NOMO-1 treated with dmso at 0.1 percent for 144 hours (cell line): ENCODE measurements at regions not wholly inside any gene's neighbourhood (a gene's known extent, or its start where the extent isn't known, plus 50 kb on each side); places are given as distances from the start of the nearest gene placed in this dataset.

Source experiments
- DNase-seq: peaks from one replicate; lab custom pipeline; 2025; ENCODE audit not compliant: unreplicated experiment; lab: John Stamatoyannopoulos, UW

DNA sequence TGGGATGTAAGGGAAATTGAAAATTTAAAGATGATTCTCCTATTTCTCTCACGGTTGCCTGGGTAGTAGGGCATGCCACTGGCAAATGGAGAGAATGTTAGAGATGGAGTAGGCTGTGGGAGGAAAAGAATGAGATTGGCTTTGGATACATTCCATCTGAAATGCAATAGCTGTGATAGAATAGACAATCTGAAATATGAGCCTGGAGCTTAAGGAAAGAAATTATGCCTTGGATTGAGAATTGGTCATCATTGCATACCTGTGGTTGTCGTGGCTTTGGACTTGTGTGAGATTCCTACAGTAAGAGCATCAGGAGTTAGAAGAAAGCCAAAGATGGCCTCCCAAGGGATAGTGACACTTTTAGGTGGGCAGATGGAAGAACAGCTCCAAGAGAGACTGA, 305.1 kb upstream of the SLC10A2 start:
- DNase-seq: no peak

DNA sequence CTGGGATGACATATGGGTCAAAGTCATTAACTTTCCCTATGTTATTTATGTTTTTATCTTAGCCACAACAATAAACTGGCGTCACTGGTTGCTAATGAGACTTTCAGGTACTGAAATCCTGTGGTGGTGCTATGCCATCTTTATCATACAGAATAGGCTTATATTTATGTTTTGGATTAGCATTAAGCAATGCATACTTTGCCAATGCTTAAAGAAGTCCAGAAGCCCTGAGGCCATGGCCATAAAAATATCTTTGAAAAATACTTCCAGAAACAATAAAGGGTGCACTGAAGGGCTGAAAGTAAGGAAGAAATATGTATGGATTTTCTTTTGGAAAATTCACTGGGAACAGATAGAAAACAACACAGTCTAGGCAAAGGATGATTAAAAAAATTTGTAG, 304.6 kb upstream of the SLC10A2 start:
- no peak for DNase-seq

DNA sequence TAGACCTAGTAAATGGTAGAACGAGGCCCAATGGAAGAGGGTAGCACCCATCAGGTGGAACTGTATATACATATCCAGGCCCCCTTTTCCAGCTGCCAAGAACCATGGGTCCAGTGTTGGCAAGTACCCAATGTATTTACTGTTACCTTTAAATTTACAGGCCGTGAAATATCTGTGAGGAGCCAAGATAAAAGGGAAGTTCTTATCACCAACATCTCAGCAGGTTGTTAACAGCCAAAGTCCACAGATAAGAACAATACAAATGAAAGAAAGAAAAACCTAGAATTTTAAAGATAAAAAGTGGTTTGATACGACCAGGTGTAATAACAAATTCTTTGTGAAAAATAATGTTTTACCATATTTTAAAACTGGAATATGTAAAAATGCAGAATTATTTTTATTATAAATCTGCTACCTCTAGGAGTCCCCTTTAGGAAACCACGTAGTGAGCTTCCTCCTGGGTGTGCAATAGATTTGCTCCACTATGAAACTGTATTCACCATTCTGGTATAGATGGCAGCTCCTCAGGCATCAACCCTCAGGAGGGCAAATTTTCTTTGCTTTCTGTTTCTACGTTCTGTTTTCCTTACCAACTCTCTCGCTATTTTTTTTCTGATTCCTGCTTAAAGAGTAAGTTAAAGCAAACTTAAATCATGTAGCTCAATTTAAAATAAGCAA, 292.2 kb upstream of the SLC10A2 start:
- DNase-seq: no peak

DNA sequence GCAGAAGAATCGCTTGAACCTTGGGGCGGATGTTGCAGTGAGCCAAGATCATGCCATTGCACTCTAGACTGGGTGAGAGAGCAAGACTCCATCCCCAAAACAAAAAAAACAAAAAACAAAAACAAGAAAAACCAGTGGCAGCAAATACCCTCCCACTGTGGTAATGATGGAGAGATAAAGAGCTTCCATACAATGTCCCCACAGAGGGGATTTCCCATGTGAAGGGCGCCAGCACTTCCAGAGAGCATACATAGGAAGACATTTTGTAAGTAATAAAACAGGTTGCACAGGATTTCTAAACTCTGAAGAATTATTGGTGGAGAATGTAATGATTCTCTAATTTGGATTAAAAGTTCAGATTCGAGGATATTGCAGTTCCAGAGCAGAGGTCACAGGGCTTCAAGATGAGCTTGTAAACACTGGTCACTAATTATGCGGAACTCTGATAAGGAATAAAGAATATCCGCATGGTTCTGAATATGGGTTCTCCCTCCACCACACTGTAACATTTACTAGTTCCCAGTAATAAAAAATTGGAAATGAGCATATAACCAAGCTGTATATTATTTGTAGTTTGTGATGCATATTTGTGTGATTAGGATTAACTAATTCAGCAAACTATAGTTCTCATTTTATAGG, 290.1 kb upstream of the SLC10A2 start:
- no peak for DNase-seq

DNA sequence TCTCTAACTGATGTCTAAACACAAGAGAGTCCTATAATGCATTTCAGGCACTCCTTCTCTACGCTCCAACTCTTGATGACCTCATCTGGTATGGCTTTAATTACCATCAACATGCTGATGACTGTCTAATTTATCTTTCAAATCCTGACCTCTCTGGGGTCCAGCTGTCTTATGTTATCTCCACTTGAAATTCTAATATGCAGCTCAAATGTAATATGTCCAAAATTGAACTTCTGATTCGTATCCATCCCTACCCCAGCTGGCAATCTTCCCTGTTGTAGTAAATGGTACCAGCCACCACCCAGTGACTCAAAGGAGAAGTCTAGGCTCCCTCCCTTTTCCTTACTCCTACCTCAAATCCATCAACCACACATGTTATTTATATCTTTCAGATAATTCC, 288.0 kb upstream of the SLC10A2 start:
- no peak for DNase-seq

DNA sequence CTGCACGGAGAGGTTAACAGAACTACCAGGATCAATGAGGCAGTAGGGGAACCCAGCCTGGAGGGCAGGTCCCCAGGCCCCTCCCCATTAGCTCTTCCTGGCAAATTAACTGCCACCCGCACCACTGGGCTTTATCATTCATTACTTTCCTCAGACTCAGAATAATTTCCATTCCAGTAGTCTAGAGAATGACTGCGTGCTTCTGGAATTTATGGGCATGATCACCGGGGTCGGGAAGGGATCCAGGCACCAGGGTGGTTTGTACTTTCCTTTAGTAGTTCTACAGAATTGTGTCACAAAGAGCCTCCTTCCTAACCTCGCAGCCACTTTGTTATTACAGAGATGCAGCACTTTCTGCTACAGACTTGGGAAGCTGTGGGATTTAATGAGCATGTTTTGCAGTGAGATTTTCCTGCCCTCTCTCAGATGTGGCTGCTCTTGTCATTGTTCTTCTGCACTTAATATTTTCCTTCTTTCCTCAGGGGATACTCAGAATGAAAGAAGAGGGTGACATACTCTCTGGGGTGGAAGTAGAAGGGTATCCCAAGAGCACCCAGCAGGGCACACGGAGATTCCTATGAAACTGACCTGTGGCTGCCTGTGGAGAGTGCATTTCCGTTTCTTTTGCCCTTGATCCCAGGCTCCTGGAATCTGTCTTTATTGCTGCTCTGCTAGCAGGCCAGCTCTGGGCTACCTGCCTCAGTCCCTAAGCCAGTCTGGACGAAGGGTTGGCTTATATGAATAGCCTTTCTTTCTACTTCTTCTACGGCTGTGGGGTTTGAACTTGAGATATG, 285.0 kb upstream of the SLC10A2 start:
- DNase-seq: no peak

DNA sequence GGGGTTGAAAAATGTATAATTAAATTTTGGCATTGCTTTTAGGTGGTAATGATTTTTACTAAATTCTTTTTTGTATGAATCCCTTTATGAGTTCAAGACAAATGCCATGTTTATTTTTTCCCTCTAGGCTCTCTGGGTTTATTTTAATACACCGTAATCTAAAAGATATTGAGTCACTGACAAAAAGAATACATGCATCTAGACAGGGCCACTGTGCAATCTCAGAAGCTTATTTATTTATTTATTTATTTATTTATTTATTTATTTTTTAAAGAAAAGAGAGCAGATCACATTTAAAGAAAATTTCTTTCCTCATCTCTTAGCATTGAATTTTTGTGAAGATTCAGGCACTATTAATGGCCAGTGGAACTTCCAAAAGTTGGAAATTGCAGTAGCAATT, 283.9 kb upstream of the SLC10A2 start:
- no peak for DNase-seq

DNA sequence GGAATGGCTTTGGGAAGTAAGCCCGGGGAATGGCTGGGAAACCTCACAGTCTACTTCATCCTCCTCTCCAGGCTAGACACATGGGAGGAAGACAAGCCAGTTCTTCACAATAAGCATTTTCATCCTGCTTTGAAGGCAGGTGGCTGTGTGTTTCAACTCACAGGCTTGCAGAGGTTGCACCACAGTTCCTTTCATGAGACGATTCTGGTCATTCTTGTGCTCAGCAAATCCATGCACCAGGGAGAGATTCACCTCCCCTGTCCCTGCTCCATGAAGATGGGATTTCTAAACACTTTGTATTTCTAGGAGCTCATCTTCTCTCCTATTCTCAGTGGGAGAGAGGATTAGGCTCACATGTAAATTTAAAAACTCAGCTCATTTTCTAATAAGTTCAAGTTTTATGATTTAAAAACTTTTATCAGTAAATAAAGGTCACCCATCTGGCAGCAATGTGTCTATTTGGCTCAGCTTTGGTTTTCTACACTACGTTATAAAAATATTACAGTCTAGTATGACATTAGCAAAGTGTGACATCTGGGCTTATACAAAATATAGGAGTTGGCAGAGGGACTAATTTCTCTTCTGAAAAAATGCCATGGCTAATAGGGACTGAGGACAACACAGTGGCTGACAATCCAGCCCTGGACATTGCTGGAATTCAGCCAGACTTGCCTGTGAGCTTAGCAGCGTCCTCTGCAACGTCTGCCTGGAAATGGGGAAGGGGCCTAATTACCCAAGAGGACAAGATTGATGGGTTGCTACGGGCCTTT, 283.2 kb upstream of the SLC10A2 start:
- DNase-seq: no peak

DNA sequence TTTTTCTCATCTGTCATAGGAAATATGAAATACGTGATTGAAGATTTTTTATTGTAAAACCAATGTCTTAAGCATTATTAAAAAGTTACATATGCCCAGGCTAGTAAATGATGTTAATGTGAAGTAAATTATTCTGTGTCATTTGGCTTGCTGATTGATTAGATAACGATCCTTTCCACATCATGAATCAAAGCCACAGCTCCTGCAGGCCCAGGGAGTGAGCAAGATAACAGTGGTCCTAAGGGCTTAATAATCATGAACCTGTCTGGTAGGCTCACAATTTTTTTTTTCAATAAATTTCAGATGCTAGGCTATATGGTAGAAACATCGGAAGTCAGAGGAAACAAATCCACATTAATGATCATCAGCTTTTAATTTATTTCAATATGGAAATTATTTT, 269.0 kb upstream of the SLC10A2 start:
- no peak for DNase-seq

DNA sequence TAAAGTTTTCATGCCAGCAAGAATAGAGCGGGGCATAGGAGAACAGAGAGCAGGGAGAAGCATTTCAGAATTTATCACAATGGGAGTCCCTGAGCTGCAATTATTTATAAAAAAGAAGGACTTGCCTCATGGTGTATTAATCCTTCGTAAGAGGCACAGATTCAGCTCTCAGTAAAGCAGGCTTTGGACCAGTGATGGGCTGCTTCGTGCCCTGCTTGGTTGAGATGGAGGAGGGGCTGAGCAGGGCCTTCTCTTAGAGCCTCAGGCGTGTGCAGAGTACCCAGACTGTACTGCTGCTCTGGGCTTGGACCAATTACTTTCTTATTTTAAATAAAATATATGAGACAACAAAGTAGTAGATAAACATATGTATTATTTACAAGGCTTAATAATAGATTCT, 265.7 kb upstream of the SLC10A2 start:
- no peak for DNase-seq

DNA sequence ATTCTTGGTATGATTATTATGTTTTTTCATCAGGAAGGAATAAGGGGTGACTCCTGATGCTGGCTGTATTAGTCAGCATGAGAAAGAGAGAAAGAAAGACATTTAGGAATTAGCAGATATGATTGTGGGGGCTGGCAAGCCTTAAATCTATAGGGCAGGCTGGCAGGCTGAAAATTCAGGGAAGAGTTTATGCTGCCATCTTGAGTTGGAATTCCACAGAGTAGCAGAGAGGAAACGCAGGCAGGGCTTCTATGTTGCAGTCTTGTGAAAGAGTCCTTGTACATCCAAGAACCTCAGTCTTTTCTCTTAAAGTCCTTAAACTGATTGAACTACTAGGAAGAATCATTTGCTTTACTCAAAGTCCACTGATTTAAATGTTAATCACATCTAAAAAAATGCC, 262.7 kb upstream of the SLC10A2 start:
- no peak for DNase-seq

DNA sequence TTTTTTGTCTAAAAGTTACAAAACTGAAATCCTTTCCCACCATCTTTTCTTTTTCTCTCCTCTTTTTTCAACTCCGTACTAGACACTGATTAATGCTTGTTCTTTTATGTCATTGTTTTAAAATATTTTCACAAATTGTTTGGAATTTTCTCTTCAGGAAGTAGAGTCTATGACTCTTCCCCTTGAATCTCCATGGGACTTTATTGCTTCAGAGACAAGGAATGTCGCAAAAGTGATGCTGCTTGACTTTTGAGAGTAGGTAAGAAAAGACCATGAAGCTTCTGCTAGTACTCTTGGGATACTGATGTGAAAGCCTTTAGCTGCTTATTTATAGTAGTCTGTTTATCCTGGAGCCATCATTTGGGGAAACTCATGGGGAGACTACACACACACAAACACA, 260.1 kb upstream of the SLC10A2 start:
- no peak for DNase-seq

DNA sequence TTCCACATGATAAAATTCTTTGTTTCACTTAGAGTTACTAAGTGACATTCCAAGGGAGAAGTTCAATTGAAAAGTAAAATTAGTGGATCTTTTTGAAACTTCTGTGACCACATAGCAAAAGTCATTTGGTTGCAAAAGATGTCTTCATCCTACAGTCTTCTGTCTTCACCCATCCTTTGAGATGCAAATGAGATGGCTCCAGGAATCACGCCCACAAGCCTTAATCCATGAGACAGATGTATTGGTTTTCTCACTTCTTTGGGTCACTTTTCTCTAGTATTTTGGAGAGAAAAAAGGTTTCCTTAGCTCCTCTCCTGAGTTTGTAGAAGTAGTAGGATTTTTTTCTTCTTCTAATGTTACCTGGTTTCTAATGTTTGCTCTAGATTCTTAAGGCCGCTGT, 259.5 kb upstream of the SLC10A2 start:
- DNase-seq: no peak

DNA sequence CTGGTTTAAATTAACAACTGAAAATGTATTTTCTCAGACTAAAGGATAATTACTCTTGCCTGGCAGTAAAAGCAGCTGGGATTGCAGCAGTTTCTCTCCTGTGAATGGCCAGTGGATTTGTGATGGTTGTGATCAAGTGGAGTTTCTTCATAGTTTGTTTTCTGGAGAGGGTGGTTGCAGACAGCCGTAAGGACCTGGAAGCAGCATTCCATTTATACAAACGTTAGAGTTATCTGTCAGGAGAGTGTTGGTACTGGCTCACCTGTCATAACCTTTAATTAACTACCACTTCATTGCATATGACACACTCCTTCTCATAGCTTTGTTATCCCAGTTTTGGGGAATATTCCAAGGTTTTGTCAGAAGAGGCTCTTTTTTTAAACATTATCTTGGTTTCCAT, 258.4 kb upstream of the SLC10A2 start:
- DNase-seq: no peak

DNA sequence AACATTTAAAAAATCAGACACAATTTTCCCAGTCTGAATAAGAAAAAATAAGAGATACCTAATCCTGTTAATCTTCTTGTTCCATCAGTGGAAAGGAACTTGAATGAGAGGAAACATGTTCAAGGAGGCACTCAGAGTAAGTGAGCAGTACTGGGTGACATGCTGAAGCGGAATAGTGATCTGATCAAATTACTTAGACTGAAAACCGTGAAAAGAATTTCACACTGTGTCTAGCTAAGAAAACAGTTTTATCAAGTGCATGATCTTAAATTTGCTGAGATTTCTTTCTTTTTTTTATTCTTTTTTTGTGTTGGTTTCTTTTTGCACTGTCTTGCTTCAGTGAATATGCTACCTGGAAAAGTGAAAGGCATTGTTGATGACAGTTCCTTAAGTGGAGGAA, 249.5 kb upstream of the SLC10A2 start:
- no peak for DNase-seq

DNA sequence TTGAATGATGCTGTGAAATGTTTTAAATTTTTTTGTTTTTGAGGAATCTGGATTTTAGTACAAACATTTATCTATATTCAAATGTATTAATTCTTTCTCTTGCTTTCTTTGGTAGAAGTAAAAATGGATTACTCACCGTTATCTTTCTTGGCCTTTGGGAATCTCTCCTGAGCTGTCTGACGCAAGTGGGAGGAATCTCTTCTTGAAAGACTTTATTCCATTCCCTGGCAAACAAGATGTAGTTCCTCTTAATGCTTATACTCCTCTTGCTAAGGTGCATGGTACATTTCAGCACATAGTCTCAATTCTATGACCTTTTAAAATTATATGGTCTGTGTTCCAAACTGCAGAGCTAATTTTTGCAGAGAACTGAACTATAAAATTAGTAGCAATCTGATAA, 246.2 kb upstream of the SLC10A2 start:
- DNase-seq: no peak

DNA sequence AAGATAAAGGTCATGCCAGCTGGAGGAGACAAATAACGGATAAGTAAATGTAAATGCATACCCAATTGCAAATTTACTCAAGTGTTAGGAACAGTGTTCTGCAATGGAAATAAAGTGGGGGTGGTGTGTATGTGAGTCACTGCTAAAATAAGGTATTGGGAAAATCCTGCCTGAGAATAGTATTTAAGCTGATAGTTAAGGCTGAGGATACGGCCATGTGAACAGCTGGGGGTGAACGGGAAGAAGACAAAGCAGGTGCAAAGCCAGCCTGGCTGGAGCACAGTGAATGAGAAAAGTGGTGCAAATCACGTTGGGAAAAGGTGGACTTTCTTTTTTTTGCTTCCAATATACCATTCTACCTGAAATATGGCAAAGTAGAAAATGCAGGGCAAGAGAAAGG, 242.4 kb upstream of the SLC10A2 start:
- DNase-seq: no peak

DNA sequence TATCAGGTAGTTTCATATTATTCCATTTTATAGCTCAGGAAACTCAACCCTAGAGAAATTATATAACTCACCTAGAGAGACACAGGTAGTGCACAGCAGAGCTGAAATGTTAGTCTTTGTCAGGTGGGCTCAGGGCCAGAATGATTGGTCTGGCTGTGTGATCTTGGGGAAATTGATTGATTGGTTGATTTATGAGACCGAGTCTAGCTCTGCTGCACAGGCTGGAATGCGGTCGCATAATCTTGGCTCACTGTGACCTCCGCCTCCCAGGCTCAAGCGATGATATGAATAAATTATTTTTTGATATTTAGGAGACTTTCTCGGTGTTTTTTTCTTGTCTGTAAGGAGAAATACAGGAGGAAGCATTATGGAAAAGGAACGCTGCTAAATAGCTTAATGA, 239.9 kb upstream of the SLC10A2 start:
- no peak for DNase-seq

DNA sequence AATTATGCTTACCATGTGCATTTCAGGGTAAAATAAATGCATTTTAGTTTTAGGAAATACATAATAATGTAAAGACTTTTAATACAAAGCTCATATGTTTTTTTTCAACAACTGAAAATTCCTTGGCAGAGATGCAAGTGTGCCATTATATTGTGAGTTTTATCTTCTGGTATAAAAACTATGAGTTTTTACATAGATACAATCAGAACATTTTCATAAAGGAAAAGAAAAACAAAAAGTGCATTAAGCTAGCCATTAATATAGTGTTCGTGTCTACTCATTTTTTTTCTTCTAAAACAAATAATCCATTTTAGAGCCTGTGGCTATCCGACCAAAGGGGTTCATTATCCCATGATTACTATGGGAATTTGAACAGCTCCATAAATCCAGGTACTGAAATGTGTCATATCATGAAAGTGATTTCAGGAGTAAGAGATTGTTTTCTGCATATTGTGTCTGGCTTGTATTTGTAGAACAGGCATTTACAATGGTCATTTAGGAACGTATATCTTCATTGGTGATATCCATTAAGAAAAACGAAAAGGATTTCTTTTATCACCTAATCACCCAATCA, 236.9 kb upstream of the SLC10A2 start:
- DNase-seq: no peak

DNA sequence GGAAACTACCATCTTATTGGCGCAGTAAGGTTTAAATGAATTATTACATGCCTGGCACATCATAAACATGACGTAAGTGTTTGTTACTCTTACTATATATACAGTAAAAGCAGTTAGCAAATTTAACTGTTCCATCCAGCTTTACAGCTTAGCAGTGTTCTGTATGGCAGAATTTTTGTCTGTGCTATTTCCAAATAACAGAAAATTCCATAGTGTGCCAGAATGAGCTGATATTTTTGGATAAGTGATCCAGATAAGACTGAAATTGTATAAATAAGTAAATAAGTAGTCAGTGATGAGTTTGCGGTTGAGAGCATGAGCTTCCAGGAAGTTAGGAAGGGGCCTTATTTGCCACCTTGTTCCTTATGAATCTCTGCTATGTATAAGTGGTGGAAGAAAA, 236.5 kb upstream of the SLC10A2 start:
- no peak for DNase-seq

DNA sequence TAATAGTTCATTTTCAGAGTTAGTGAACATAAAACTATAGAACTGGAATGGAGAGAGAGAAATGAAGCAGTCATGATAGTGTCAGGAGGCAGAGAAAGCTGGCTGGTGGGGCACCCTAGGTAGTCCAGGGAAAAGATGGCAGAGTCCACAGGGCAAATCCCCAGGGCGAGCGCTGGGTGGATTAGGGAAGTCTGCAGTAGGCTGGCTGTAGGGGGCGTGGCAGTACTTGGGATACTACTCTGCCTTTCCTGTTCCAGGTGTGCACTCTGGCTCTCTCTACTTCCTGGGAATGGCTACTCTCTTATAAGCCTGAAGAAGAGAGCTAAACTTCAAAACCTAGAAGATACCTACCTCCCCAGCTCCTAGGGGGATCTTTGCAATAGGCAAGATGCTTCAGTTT, 232.9 kb upstream of the SLC10A2 start:
- no peak for DNase-seq
